Stomach (tissue), 8 donors: ENCODE measurements at regions not wholly inside any gene's neighbourhood (a gene's known extent, or its start where the extent isn't known, plus 50 kb on each side); places are given as distances from the start of the nearest gene placed in this dataset.
"Not testable (repeated sequence)": the region's sequence is repeated elsewhere in the genome, so short reads cannot be mapped to it uniquely, and the experiment has no call there.

Source experiments
- DNase-seq, 2 donors: peaks; one replicate each; pipeline versions ENCODE4 v3.0.0 to v3.0.0-alpha.2; 2013 to 2019
- H3K27ac ChIP-seq, 5 donors: fragments of 200-600 bp in 4 of 5; sonication (generic) in 4 of 5; one replicate each; pipeline ENCODE4 v1.5.1; 2013 to 2019; ENCODE audit warnings: mild to moderate bottlenecking in 1 of 5, moderate library complexity in 1 of 5
- H3K27me3 ChIP-seq, 3 donors: fragments of 200-600 bp; sonication (generic); one replicate each; pipeline ENCODE4 v1.5.1; 2017 to 2019; ENCODE audit warnings: mixed run types in 1 of 3
- H3K36me3 ChIP-seq, 4 donors: fragments of 200-600 bp; sonication (generic); 1 replicate in 3 of 4; 2 replicates in 1 of 4; pipeline ENCODE4 v1.5.1; 2016 to 2019
- H3K4me1 ChIP-seq, 4 donors: fragments of 200-600 bp; sonication (generic); one replicate each; pipeline ENCODE4 v1.5.1; 2016 to 2019
- H3K4me3 ChIP-seq, 4 donors: fragments of 200-600 bp; sonication (generic) in 3 of 4; one replicate each; pipeline ENCODE4 v1.5.1; 2016 to 2019; ENCODE audit warnings: mild to moderate bottlenecking in 1 of 4
- H3K9me3 ChIP-seq, 4 donors: fragments of 200-600 bp; sonication (generic); one replicate each; pipeline ENCODE4 v1.5.1; 2016 to 2019
- CTCF ChIP-seq, 7 experiments: fragments of 450-650 bp in 4 of 7; fragments of 200-600 bp in 3 of 7; sonication (generic) in 3 of 7; IDR thresholded peaks; one replicate each; pipeline ENCODE4 v1.5.1; 2016 to 2019; ENCODE audit warnings: antibody characterized with exemption in 7 of 7, control low read depth in 2 of 7, mild to moderate bottlenecking in 1 of 7
- EP300 ChIP-seq: sonication (generic); formaldehyde crosslinking; IDR thresholded peaks from one replicate; pipeline ENCODE4 v1.6.1; 2017; ENCODE audit warnings: antibody characterized with exemption
- POLR2A ChIP-seq, 4 donors: fragments of 450-650 bp; IDR thresholded peaks; one replicate each; pipeline ENCODE4 v1.6.1; 2016; ENCODE audit warnings: antibody characterized with exemption in 4 of 4, control low read depth in 2 of 4, mild to moderate bottlenecking in 1 of 4, moderate library complexity in 1 of 4
- POLR2AphosphoS5 ChIP-seq, 3 donors: sonication (generic); formaldehyde crosslinking; IDR thresholded peaks; one replicate each; pipeline ENCODE4 v1.6.1; 2016; ENCODE audit warnings: antibody characterized with exemption in 3 of 3
- whole genome bisulfite sequencing, 5 donors: extraction: QIAGEN DNeasy Blood & Tissue Kit in 3 of 5; methylation state at CpG; one replicate each; pipeline versions ENCODE4 v1.1.5 to v1.1.7; 2013 to 2018; 5-methylcytosine and 5-hydroxymethylcytosine counted together
- intact Hi-C: fragments of 100-400 bp; cut with DNase I; formaldehyde crosslinking; loops from one replicate; pipeline ENCODE4 v1.15.1; 2023; ENCODE audit warnings: low total_unique reads
- donor health status: healthy with polysubstance abuse.
- donor health status: Bipolar disorder and iron deficiency.
- donor health status: healthy.

GRCh38 chr9:106218854-106219253 lies 524.5 kb downstream of the TMEM38B start:
- Histone ChIP-seq H3K4me1 (no peaks in the 10 kb centered on the region), H3K27ac (no peak overlapping the region), H3K9me3 (no peaks in the 10 kb centered on the region), H3K36me3 (no peaks in the 10 kb centered on the region), H3K27me3 (no peaks in the 10 kb centered on the region), H3K4me3 (no peak overlapping the region)
- intact Hi-C loops: no loop called here
- WGBS, 5 donors: 68 to 85% (median 80%) methylated on average over 3 of the region's 3 CpGs
- DNase-seq: no peak
- TF ChIP-seq EP300 (no peak), CTCF (IDR thresholded peaks at IDR 0.05) (no peak), POLR2AphosphoS5 (IDR thresholded peaks at IDR 0.05) (no peak), POLR2A (IDR thresholded peaks at IDR 0.05) (no peak)

GRCh38 chr9:106220415-106220814 lies 526.1 kb downstream of the TMEM38B start:
- 74 to 89% (median 78%) methylated on average over 5 of the region's 5 CpGs for WGBS, 5 donors

GRCh38 chr9:106228861-106229260 lies 534.5 kb downstream of the TMEM38B start:
- WGBS, 5 donors: 45 to 72% (median 63%) methylated on average over 3 of the region's 3 CpGs
- no peak for TF ChIP-seq CTCF (IDR thresholded peaks at IDR 0.05)
- no peak for TF ChIP-seq POLR2AphosphoS5 (IDR thresholded peaks at IDR 0.05)
- no peak for TF ChIP-seq POLR2A (IDR thresholded peaks at IDR 0.05)
- TF ChIP-seq EP300: no peak
- intact Hi-C loops: no loop called here
- H3K9me3 ChIP-seq: no peaks in the 10 kb centered on the region
- H3K36me3 ChIP-seq: no peaks in the 10 kb centered on the region
- H3K27ac ChIP-seq: no peak overlapping the region
- no peaks in the 10 kb centered on the region for H3K4me1 ChIP-seq
- H3K27me3 ChIP-seq: no peaks in the 10 kb centered on the region
- DNase-seq: no peak
- no peak overlapping the region for H3K4me3 ChIP-seq

More at GRCh38 chr9:106220415-106220814, 526.1 kb downstream of the TMEM38B start:
- intact Hi-C loops: no loop called here
- TF ChIP-seq CTCF (IDR thresholded peaks at IDR 0.05) (no peak), EP300 (no peak), POLR2AphosphoS5 (IDR thresholded peaks at IDR 0.05) (no peak), POLR2A (IDR thresholded peaks at IDR 0.05) (no peak)
- no peaks in the 10 kb centered on the region for H3K27me3 ChIP-seq
- H3K4me3 ChIP-seq: no peak overlapping the region
- no peaks in the 10 kb centered on the region for H3K36me3 ChIP-seq
- no peaks in the 10 kb centered on the region for H3K4me1 ChIP-seq
- DNase-seq: no peak
- no peaks in the 10 kb centered on the region for H3K9me3 ChIP-seq
- no peak overlapping the region for H3K27ac ChIP-seq

GRCh38 chr9:106233116-106233515 lies 538.8 kb downstream of the TMEM38B start:
- TF ChIP-seq EP300: no peak
- TF ChIP-seq POLR2AphosphoS5 (IDR thresholded peaks at IDR 0.05): no peak
- TF ChIP-seq POLR2A (IDR thresholded peaks at IDR 0.05): no peak
- TF ChIP-seq CTCF (IDR thresholded peaks at IDR 0.05): no peak
- Histone ChIP-seq H3K4me1 (no peaks in the 10 kb centered on the region), H3K36me3 (no peaks in the 10 kb centered on the region), H3K4me3 (no peak overlapping the region), H3K9me3 (peaks cover 0 to 4% (median 0%) of the 10 kb centered on the region in 4 donors), H3K27me3 (no peaks in the 10 kb centered on the region), H3K27ac (no peak overlapping the region)
- intact Hi-C loops: no loop called here
- no peak for DNase-seq

GRCh38 chr9:106260908-106261307 lies 566.6 kb downstream of the TMEM38B start:
- H3K36me3 ChIP-seq, H3K4me1 ChIP-seq, DNase-seq, H3K27me3 ChIP-seq, H3K4me3 ChIP-seq, H3K27ac ChIP-seq, intact Hi-C loops: not testable (repeated sequence)
- peaks cover 0 to 18% (median 9%) of the 10 kb centered on the region in 4 donors for H3K9me3 ChIP-seq
- WGBS, 5 donors: 93 to 97% (median 95%) methylated on average over 10 of the region's 10 CpGs
